GM19372 (cell line): ENCODE measurements at regions not wholly inside any gene's neighbourhood (a gene's known extent, or its start where the extent isn't known, plus 50 kb on each side); places are given as distances from the start of the nearest gene placed in this dataset.

Source experiments
- ATAC-seq: cut with Tn5 transposase; IDR thresholded peaks from one replicate; pipeline ENCODE4 v1.9.1; 2021; ENCODE audit warnings: mild to moderate bottlenecking, low read depth, moderate library complexity; ENCODE audit not compliant: unreplicated experiment

DNA sequence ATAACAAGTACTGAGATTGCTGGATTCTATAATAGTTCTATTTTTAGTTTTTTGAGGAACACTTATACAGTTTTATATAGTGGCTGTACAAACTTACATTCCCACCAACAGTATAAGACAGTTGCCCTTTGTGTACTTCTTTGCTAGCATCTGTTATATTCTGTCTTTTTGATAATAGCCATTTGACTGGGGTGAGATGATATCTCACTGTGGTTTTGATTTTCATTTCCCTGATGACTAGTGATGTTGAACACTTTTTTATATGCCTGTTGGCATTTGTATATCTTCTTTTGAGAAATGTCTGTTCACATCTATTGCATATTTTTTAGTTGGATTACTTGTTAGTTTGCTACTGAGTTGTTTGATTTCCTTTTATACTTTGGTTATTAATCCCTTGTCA lies 204.1 kb upstream of the SMC2 start:
- ATAC-seq: no peak

DNA sequence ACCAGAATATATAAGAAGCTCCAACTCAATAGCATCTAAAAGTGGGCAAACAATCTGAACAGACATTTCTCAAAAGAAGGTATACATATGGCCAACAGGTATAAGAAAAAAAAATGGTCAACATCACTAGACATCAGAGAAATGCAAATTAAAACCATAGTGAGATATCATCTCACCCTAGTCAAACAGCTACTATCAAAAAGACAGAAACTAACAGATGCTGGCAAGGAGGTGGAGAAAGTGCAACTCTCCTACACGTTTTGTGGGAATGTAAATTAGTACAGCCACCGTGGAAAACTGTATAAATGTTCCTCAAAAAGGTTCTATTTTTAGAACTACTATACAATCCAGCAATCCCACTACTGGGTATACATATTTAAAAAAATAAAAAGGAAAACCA lies 199.9 kb upstream of the SMC2 start:
- no peak for ATAC-seq

GRCh38 chr9:103898550-103898949 lies 195.6 kb upstream of the SMC2 start:
- no peak for ATAC-seq

DNA sequence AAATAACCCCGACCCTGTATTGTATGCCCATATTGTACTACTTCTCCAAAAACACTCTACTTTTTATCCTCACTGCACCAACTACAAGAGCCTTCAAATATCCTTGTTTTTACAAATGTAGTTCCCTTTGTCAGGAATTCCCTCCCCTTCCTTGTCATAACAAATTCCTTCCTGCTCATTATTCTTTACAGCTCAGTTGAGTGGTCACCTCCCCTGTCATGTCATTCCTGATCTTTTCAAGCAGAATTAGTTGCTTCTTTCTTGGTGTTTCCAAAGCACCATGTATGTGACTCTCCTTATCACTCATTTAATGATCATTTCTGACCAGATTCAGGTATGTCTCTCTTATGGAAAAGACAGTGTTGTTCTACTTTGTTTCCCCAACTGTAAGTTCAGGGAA lies 194.2 kb upstream of the SMC2 start:
- no peak for ATAC-seq

DNA sequence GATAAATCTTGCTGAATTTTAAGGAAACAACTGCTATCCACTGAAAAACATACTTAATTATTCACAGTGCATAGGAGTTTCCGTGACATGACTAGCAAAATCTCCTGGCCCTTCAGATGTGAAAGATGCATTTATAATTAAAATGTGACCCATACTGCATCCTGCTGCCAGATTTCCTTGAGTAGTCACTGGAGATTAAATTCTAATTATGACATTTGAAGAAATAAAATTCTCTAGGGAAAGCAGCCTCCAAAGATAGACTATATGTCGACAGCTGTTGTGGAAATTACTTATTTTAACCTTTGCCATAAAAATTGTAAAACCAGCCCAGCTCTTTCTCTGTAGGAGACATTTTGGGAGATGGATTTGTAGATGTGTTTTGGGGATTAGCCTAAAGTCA lies 193.6 kb upstream of the SMC2 start:
- ATAC-seq: no peak

GRCh38 chr9:103902263-103902662 lies 191.8 kb upstream of the SMC2 start:
- no peak for ATAC-seq

- no peak for ATAC-seq
Measured at GRCh38 chr9:103904242-103904641, 189.9 kb upstream of the SMC2 start.

- ATAC-seq: no peak
Measured at GRCh38 chr9:103913899-103914298, 180.2 kb upstream of the SMC2 start.

DNA sequence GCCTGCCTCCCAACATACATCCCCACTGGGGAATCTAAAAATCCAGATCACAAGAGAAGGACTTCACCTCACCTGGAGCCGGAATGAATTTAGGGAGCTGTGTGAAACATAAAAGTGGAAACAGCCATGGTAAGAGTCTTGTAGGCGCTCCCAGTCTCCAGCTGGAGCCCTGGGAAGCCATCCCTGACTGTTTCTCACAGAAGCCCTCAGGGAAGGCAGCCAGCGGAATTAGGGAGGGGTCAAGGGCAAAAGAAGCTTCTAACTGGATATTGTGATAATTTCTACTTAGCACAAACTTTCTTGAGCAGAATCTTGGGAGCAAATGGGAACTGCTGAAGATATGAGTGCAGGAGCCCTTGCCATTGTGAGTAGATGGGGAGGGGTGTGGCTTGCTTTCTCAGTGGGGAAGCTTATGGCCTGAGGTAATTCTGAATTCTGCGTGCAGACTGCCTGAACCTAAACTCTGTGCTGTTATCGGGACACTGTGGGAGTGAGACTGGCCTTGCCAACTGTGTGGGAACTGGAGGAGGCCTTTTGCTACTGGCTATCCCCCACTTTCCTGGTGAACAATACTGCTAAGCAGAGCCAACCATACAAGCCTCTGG lies 174.4 kb upstream of the SMC2 start:
- ATAC-seq: no peak

- no peak for ATAC-seq
Measured at GRCh38 chr9:103928442-103928841, 165.7 kb upstream of the SMC2 start.

GRCh38 chr9:103941104-103941503 lies 153.0 kb upstream of the SMC2 start:
- no peak for ATAC-seq

DNA sequence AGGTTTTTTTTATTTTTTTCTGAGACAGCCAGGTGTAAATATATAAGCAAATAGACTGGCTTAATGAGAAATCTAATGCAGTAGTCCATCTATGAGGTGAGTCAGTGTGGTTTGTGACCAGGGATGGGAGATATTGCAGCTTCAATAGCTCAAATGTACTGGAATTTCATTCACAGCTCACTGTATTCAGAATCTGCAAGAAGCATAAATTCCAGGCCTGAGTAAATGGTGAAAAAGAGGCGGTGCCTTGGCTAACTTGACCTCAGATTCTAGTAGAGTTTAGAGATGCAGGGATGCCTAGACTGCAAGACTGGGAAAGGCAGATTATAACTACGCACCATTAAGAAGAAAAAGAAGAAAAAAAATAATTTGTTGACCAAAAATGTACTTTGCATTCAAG lies 151.9 kb upstream of the SMC2 start:
- ATAC-seq: no peak

GRCh38 chr9:103942651-103943050 lies 151.5 kb upstream of the SMC2 start:
- ATAC-seq: no peak

DNA sequence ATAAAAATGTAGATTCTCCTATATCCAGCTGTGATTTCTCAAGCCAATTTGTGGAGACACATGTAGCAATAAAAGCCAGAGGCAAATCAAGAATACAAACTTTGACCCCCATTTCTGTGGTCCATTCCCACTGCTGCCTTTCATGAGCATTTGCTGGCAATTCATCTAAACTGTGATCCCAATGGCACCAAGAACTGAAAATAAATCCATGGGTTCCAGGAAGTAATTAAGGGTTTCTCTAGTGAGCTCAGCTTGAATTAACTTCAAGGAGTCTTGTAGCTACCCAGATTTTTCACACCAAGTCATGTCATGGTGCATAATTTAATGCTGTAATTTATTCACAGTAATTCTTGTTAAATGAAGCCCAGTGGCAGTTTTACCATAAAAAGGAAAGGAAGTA lies 145.0 kb upstream of the SMC2 start:
- ATAC-seq: no peak

- no peak for ATAC-seq
Measured at GRCh38 chr9:103977163-103977562, 116.9 kb upstream of the SMC2 start.

GRCh38 chr9:103978396-103978795 lies 115.7 kb upstream of the SMC2 start:
- ATAC-seq: no peak

- no peak for ATAC-seq
Measured at GRCh38 chr9:103981912-103982311, 112.2 kb upstream of the SMC2 start.

DNA sequence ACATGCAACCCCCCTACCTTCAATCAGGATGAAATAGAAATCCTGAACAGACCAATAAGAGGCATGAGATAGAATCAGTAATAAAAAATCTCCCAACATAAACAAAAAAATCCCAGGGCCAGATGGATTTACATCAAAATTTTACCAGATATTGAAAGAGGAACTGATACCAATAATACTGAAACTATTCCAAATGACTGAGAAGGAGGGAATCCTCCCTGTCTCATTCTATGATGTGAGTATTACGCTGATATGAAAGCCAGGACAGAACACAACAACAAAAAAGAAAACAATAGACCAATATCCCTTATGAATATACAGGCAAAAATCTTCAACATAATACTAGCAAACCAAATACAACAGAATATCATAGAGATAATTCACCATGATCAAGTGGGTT lies 109.0 kb upstream of the SMC2 start:
- no peak for ATAC-seq

DNA sequence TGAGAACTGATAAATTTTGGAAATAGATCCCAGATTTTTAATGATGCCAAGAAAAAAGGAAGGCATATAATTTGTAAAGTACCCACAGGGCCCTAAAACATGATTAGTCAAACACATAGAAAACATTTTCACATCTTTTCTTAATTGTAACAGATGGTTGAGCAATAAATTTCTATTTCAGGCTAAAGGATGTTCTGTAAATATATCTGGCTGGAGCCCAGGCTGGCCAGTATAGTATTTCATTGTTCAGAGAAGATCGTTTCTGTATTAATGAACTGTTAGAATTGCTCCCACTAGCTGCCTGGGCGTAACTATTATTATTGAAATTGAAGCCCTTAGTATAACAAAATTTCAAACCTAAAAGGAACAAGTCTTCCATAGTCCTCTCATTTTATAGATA lies 105.3 kb upstream of the SMC2 start:
- ATAC-seq: no peak

GRCh38 chr9:103990311-103990710 lies 103.8 kb upstream of the SMC2 start:
- ATAC-seq: no peak

DNA sequence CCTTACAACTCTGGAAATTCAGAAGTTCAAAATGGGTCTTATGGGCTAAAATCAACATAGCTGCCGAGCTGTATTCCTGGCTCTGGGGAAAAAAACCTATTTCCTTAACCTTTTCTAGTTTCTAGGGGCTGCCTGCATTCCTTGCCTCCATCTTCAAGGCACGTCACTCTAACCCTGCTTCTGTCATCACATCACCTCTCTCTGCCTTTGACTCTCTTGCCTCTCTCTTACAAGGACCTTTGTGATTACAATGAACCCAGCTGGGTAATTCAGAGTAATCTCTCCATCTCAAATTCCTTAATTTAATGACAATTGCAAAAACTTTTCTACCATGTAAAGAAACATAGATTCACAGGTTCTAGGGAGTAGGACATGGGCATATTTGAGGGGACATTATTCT lies 103.1 kb upstream of the SMC2 start:
- no peak for ATAC-seq

DNA sequence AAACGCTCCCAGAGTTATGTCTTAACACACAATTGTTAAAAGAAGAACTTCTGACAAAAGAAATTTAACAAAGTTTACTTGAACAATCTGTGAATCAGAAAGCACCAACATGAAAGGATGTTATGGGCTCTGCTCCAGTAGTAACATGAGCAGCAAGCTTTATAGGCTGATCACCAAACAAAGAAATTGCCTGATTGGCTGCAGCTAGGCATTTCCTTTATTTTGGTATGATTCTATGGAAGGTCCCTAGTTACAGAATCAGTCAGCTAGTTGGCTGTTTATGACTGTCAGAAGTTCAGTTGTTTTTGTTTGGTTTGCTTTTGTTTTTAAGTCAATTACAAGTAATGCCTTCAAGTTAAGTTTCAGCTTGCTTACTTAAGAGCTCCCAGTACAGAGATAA lies 102.4 kb upstream of the SMC2 start:
- ATAC-seq: peak; percentile 51

DNA sequence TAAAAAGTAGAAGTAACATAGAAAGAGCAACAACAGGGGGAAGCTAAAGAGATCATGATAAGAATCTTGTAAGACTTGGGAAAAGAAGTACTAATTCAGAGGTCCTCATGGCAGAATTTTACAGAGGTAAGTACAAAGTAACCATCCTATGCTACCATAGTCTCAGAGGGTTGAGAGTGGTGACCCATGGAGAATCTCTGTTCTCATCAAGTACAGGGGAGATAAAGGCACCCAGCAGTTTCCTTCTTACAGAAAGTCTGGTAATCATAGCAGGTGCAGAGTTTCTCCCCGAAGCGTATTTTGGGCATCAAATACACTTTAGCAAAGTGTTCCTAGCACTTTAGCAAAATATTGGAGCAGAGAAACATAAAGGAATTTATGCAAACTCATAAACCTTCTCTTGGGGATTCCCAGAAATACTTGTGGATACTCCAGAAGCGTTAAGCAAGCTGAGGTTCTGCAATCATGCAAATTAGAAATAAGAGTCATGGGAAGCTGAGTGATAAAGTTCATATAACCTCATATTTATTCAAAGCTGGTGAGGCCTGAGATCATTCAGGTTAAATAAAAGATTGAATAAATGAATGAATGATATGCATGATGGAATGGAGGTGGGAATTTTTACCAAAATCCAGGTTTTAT lies 101.0 kb upstream of the SMC2 start:
- ATAC-seq: no peak
